Panc1 (cell line): ENCODE measurements at regions not wholly inside any gene's neighbourhood (a gene's known extent, or its start where the extent isn't known, plus 50 kb on each side); places are given as distances from the start of the nearest gene placed in this dataset.

Experiments
- ATAC-seq: fragments of 200-7000 bp; cut with Tn5 transposase; 2 replicates; pipeline ENCODE4 v1.9.1; 2020; ENCODE audit warnings: mild to moderate bottlenecking, moderate library complexity
- BruUV-seq: library from RNA; stranded (reverse); fragments of 400-500 nt; replicated peaks from 2 replicates; lab custom pipeline; 2021; lab: Mats Ljungman, UMichigan
- CTCF ChIA-PET: fragments of 300-600 bp; sonication (Branson Sonifier 250); formaldehyde crosslinking; loops from one replicate; lab custom pipeline; 2022; ENCODE audit warnings: antibody characterized with exemption; lab: Charles Lee
- POLR2A ChIA-PET: fragments of 300-600 bp; sonication (Branson Sonifier 250); formaldehyde crosslinking; loops from one replicate; lab custom pipeline; 2022; ENCODE audit warnings: antibody characterized with exemption; lab: Charles Lee
- DNase-seq: peaks from one replicate; pipeline ENCODE4 v3.0.0-alpha.2; 2010; ENCODE audit warnings: low read depth, low spot score
- H3K27ac ChIP-seq: 2 replicates; pipeline ENCODE4 v1.5.1; 2011; ENCODE audit warnings: mild to moderate bottlenecking, low read length, inconsistent platforms
- H3K27me3 ChIP-seq: fragments of 200-500 bp; sonication (Bioruptor generic); 2 replicates; pipeline ENCODE4 v1.6.0; 2014; ENCODE audit warnings: low read length, inconsistent platforms; ENCODE audit not compliant: control insufficient read depth, insufficient read depth
- H3K36me3 ChIP-seq: fragments of 200-500 bp; sonication (Bioruptor generic); 2 replicates; pipeline ENCODE4 v1.5.1; 2014; ENCODE audit warnings: inconsistent platforms, mild to moderate bottlenecking, low read length, moderate library complexity; ENCODE audit not compliant: control insufficient read depth, insufficient read depth
- H3K4me1 ChIP-seq: 2 replicates; pipeline ENCODE4 v1.5.1; 2011; ENCODE audit warnings: inconsistent platforms, mild to moderate bottlenecking, low read length, moderate library complexity; ENCODE audit not compliant: control insufficient read depth, insufficient read depth
- H3K4me3 ChIP-seq, 2 experiments: 2 replicates each; pipeline ENCODE4 v1.5.1; 2011 to 2012; ENCODE audit warnings: low read depth in 2 of 2, low read length in 2 of 2, mild to moderate bottlenecking in 2 of 2, inconsistent platforms in 1 of 2, moderate library complexity in 1 of 2
- H3K9me3 ChIP-seq: fragments of 200-500 bp; sonication (Bioruptor generic); 2 replicates; pipeline ENCODE4 v1.5.1; 2014; ENCODE audit warnings: low read depth, mild to moderate bottlenecking, inconsistent platforms, low read length, moderate library complexity; ENCODE audit not compliant: control insufficient read depth, insufficient read depth
- CTCF ChIP-seq: fragments of 450-650 bp; IDR thresholded peaks from 2 replicates; pipeline ENCODE4 v1.5.1; 2017; ENCODE audit warnings: mild to moderate bottlenecking
- POLR2AphosphoS5 ChIP-seq: IDR thresholded peaks from 2 replicates; pipeline ENCODE4 v1.6.1; 2012; ENCODE audit warnings: mild to moderate bottlenecking, low read depth, low read length, moderate library complexity
- REST ChIP-seq, 2 experiments: IDR thresholded peaks; 2 replicates each; pipeline ENCODE4 v1.6.1; 2011 to 2012; ENCODE audit warnings: low read depth in 2 of 2, control low read depth in 1 of 2, low read length in 1 of 2, mild to moderate bottlenecking in 1 of 2, moderate library complexity in 1 of 2; ENCODE audit not compliant: insufficient read depth in 1 of 2
- SIN3A ChIP-seq: IDR thresholded peaks from 2 replicates; pipeline ENCODE4 v1.6.1; 2012; ENCODE audit warnings: low read depth, mild to moderate bottlenecking, low read length, moderate library complexity, borderline replicate concordance; ENCODE audit not compliant: insufficient read depth
- TCF7L2 ChIP-seq: IDR thresholded peaks from 2 replicates; pipeline ENCODE4 v1.6.1; 2011; ENCODE audit warnings: mild to moderate bottlenecking, low read depth, low read length, inconsistent platforms
- in situ Hi-C: cut with HindIII; loops from 2 replicates; pipeline ENCODE4 v1.10.0; 2016; ENCODE audit warnings: low sequenced_read_pairs, low pct_unique_long_range_greater_than_20kb
- intact Hi-C: fragments of 100-400 bp; cut with micrococcal nuclease; formaldehyde crosslinking; loops from one replicate; pipeline ENCODE4 v1.10.0; 2022; ENCODE audit not compliant: unreplicated experiment

DNA sequence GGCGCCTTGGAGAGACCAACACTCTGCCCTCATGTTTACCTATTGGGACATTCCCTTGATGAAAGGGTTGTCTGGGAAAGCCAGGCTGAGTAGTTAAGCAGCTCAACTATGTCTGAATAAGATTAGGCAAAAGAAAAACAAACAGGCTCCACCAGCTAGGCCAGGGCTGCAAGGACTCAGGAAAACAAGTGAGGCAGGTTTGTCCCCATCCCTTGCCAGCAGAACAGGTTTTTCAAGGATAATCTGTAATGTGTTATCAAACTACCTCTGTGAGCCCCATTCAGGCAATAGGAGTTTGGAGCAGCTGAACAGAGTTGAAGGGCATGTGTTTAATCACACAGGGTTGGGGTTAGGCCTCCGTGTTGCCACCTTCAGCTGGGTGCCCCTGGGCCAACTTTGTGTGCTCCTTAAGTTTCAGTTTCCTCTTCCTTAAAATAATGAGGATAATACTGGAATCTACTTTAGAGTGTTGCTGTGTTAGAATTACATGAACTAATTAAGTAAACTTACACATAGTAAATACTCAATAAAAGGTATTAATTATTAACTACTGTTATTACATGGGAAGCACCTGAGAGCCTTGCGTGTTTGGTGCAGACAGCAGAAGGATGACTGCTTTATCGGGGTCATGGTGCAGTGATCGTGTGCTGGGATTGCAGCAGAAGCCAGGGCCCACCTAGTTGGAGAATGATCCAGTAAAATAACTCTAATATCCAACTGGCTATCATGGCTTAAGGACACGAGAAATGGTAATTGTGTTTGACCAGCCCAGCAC lies 72.1 kb upstream of the ATP10B start:
- ATAC-seq (no peak), DNase-seq (no peak)
- no peaks in the 10 kb centered on the region for H3K27me3 ChIP-seq
- H3K36me3 ChIP-seq = no peaks in the 10 kb centered on the region
- ChIA-PET CTCF (no interaction called here), POLR2A (no interaction called here)
- in situ Hi-C loops = no loop called here
- intact Hi-C loops = no loop called here
- H3K4me1 ChIP-seq = no peaks in the 10 kb centered on the region
- no peaks in the 10 kb centered on the region for H3K9me3 ChIP-seq
- H3K27ac ChIP-seq = no peak overlapping the region
- no peak for TF ChIP-seq TCF7L2
- no peak for TF ChIP-seq CTCF
- no peak for TF ChIP-seq REST (IDR thresholded peaks at IDR 0.05; ENCODE audit: insufficient read depth in 1 of 2, low read depth in 2 of 2, low read length in 1 of 2)
- TF ChIP-seq SIN3A = no peak
- TF ChIP-seq POLR2AphosphoS5 = no peak
- no peak overlapping the region for H3K4me3 ChIP-seq
- BruUV-seq = no TSS peak

GRCh38 chr5:160923411-160923810 lies 71.4 kb upstream of the ATP10B start:
- Histone ChIP-seq H3K9me3 (no peaks in the 10 kb centered on the region), H3K4me3 (no peak overlapping the region), H3K4me1 (no peaks in the 10 kb centered on the region), H3K27me3 (no peaks in the 10 kb centered on the region), H3K27ac (no peak overlapping the region), H3K36me3 (no peaks in the 10 kb centered on the region)
- ATAC-seq (no peak), DNase-seq (no peak)
- BruUV-seq = no TSS peak
- ChIA-PET CTCF (no interaction called here), POLR2A (no interaction called here)
- intact Hi-C loops (no loop called here), in situ Hi-C loops (no loop called here)
- TF ChIP-seq POLR2AphosphoS5 = no peak
- no peak for TF ChIP-seq TCF7L2
- no peak for TF ChIP-seq REST (IDR thresholded peaks at IDR 0.05; ENCODE audit: insufficient read depth in 1 of 2, low read depth in 2 of 2, low read length in 1 of 2)
- no peak for TF ChIP-seq SIN3A
- no peak for TF ChIP-seq CTCF
